ENCODE measurements at regions not wholly inside any gene's neighbourhood (a gene's known extent, or its start where the extent isn't known, plus 50 kb on each side); places are given as distances from the start of the nearest gene placed in this dataset.
A peak's percentile ranks its signal among the peaks of the same experiment; 100 is the strongest.

- H3K9ac ChIP-seq (ENCODE audit: low read length), result no peak overlapping the region
- H2AFZ ChIP-seq (ENCODE audit: insufficient read depth, low read length, poor library complexity), result no peak overlapping the region
- H3K4me2 ChIP-seq (ENCODE audit: low read length), result no peak overlapping the region
- H3K18ac ChIP-seq (ENCODE audit: low read length), result no peak overlapping the region
- H4K91ac ChIP-seq (ENCODE audit: low read depth, low read length), result no peak overlapping the region
- no peak overlapping the region for H2BK12ac ChIP-seq (ENCODE audit: low read length)
- H3K23ac ChIP-seq (ENCODE audit: low read length), result no peak overlapping the region
- H3K4ac ChIP-seq (ENCODE audit: low read depth, low read length), result no peak overlapping the region
- H4K8ac ChIP-seq (ENCODE audit: low read depth, low read length), result no peak overlapping the region
- H4K12ac ChIP-seq (ENCODE audit: low read depth, low read length), result no peak overlapping the region
- H3K79me2 ChIP-seq (ENCODE audit: control insufficient read depth, insufficient read depth, low read length, poor library complexity), result no peaks in the 10 kb centered on the region
- no CpG with 5 or more reads among the region's 7 CpGs for WGBS (ENCODE audit: extremely low coverage, insufficient coverage, insufficient read length)
- H3K27ac ChIP-seq (ENCODE audit: low read depth, low read length), result no peak overlapping the region
- H2BK5ac ChIP-seq (ENCODE audit: low read depth, low read length, poor library complexity), result no peak overlapping the region
- H3K4me1 ChIP-seq (ENCODE audit: control insufficient read depth in 1 of 2, insufficient read depth in 2 of 2, low read length in 2 of 2), result no peaks in the 10 kb centered on the region
- H3K9me3 ChIP-seq (ENCODE audit: insufficient read depth, low read depth, low read length), result peaks cover 12% of the 10 kb centered on the region
- no peaks in the 10 kb centered on the region for H3K79me1 ChIP-seq (ENCODE audit: low read length)
- no peak for DNase-seq
- no peaks in the 10 kb centered on the region for H3K36me3 ChIP-seq (ENCODE audit: control insufficient read depth in 1 of 2, insufficient read depth in 2 of 2, low read length in 2 of 2)
- H3K4me3 ChIP-seq (ENCODE audit: low read depth, low read length), result no peak overlapping the region
- no peaks in the 10 kb centered on the region for H3K27me3 ChIP-seq (ENCODE audit: insufficient read depth, low read length)
- H2BK120ac ChIP-seq (ENCODE audit: insufficient read depth, low read length, poor library complexity), result no peak overlapping the region
- no peak overlapping the region for H3K14ac ChIP-seq (ENCODE audit: low read length)
- H2AK5ac ChIP-seq (ENCODE audit: low read length), result no peak overlapping the region
Observed at GRCh38 chr1:34670982-34671381, 83.9 kb upstream of the GJB5 start.

- H3K4me3 ChIP-seq (ENCODE audit: low read depth, low read length), result no peak overlapping the region
- H3K36me3 ChIP-seq (ENCODE audit: control insufficient read depth in 1 of 2, insufficient read depth in 2 of 2, low read length in 2 of 2), result no peaks in the 10 kb centered on the region
- H3K4ac ChIP-seq (ENCODE audit: low read depth, low read length), result no peak overlapping the region
- DNase-seq, result no peak
- no peaks in the 10 kb centered on the region for H3K79me2 ChIP-seq (ENCODE audit: control insufficient read depth, insufficient read depth, low read length, poor library complexity)
- no peak overlapping the region for H3K14ac ChIP-seq (ENCODE audit: low read length)
- H3K4me1 ChIP-seq (ENCODE audit: control insufficient read depth in 1 of 2, insufficient read depth in 2 of 2, low read length in 2 of 2), result no peaks in the 10 kb centered on the region
- H2BK5ac ChIP-seq (ENCODE audit: low read depth, low read length, poor library complexity), result no peak overlapping the region
- H4K12ac ChIP-seq (ENCODE audit: low read depth, low read length), result no peak overlapping the region
- no peak overlapping the region for H2BK120ac ChIP-seq (ENCODE audit: insufficient read depth, low read length, poor library complexity)
- H3K27me3 ChIP-seq (ENCODE audit: insufficient read depth, low read length), result no peaks in the 10 kb centered on the region
- H4K8ac ChIP-seq (ENCODE audit: low read depth, low read length), result no peak overlapping the region
- H4K91ac ChIP-seq (ENCODE audit: low read depth, low read length), result no peak overlapping the region
- no peak overlapping the region for H3K23ac ChIP-seq (ENCODE audit: low read length)
- no peaks in the 10 kb centered on the region for H3K79me1 ChIP-seq (ENCODE audit: low read length)
- H2AK5ac ChIP-seq (ENCODE audit: low read length), result no peak overlapping the region
- H2AFZ ChIP-seq (ENCODE audit: insufficient read depth, low read length, poor library complexity), result no peak overlapping the region
- H3K27ac ChIP-seq (ENCODE audit: low read depth, low read length), result no peak overlapping the region
- peaks cover 12% of the 10 kb centered on the region for H3K9me3 ChIP-seq (ENCODE audit: insufficient read depth, low read depth, low read length)
- H3K4me2 ChIP-seq (ENCODE audit: low read length), result no peak overlapping the region
- H2BK12ac ChIP-seq (ENCODE audit: low read length), result no peak overlapping the region
- no peak overlapping the region for H3K9ac ChIP-seq (ENCODE audit: low read length)
- no peak overlapping the region for H3K18ac ChIP-seq (ENCODE audit: low read length)
Observed at GRCh38 chr1:34671887-34672286, 83.0 kb upstream of the GJB5 start.

- Histone ChIP-seq H3K9ac (ENCODE audit: low read length) (no peak overlapping the region), H3K4me1 (ENCODE audit: control insufficient read depth in 1 of 2, insufficient read depth in 2 of 2, low read length in 2 of 2) (no peaks in the 10 kb centered on the region), H3K27ac (ENCODE audit: low read depth, low read length) (no peak overlapping the region), H3K36me3 (ENCODE audit: control insufficient read depth in 1 of 2, insufficient read depth in 2 of 2, low read length in 2 of 2) (no peaks in the 10 kb centered on the region), H2BK12ac (ENCODE audit: low read length) (no peak overlapping the region), H4K8ac (ENCODE audit: low read depth, low read length) (no peak overlapping the region), H3K4ac (ENCODE audit: low read depth, low read length) (no peak overlapping the region), H4K91ac (ENCODE audit: low read depth, low read length) (no peak overlapping the region), H3K4me2 (ENCODE audit: low read length) (no peak overlapping the region), H3K18ac (ENCODE audit: low read length) (no peak overlapping the region), H2BK120ac (ENCODE audit: insufficient read depth, low read length, poor library complexity) (no peak overlapping the region), H3K14ac (ENCODE audit: low read length) (no peak overlapping the region), H3K23ac (ENCODE audit: low read length) (no peak overlapping the region), H3K9me3 (ENCODE audit: insufficient read depth, low read depth, low read length) (peaks cover 2% of the 10 kb centered on the region), H3K79me1 (ENCODE audit: low read length) (no peaks in the 10 kb centered on the region), H4K12ac (ENCODE audit: low read depth, low read length) (no peak overlapping the region), H3K27me3 (ENCODE audit: insufficient read depth, low read length) (no peaks in the 10 kb centered on the region), H2BK5ac (ENCODE audit: low read depth, low read length, poor library complexity) (no peak overlapping the region), H3K79me2 (ENCODE audit: control insufficient read depth, insufficient read depth, low read length, poor library complexity) (no peaks in the 10 kb centered on the region), H2AFZ (ENCODE audit: insufficient read depth, low read length, poor library complexity) (no peak overlapping the region), H2AK5ac (ENCODE audit: low read length) (no peak overlapping the region), H3K4me3 (ENCODE audit: low read depth, low read length) (no peak overlapping the region)
- WGBS (ENCODE audit: extremely low coverage, insufficient coverage, insufficient read length), result no CpG with 5 or more reads among the region's 2 CpGs
- DNase-seq, result peak; percentile 63 to 82
Observed at GRCh38 chr1:34681480-34682451, 73.1 kb upstream of the GJB5 start.

GRCh38 chr1:34682452-34683223 is 72.2 kb upstream of the GJB5 start:
- Histone ChIP-seq H3K27ac (ENCODE audit: low read depth, low read length) (no peak overlapping the region), H2BK12ac (ENCODE audit: low read length) (no peak overlapping the region), H3K36me3 (ENCODE audit: control insufficient read depth in 1 of 2, insufficient read depth in 2 of 2, low read length in 2 of 2) (no peaks in the 10 kb centered on the region), H2AK5ac (ENCODE audit: low read length) (no peak overlapping the region), H2AFZ (ENCODE audit: insufficient read depth, low read length, poor library complexity) (no peak overlapping the region), H3K79me2 (ENCODE audit: control insufficient read depth, insufficient read depth, low read length, poor library complexity) (no peaks in the 10 kb centered on the region), H3K4me2 (ENCODE audit: low read length) (no peak overlapping the region), H3K4ac (ENCODE audit: low read depth, low read length) (no peak overlapping the region), H2BK120ac (ENCODE audit: insufficient read depth, low read length, poor library complexity) (no peak overlapping the region), H3K23ac (ENCODE audit: low read length) (no peak overlapping the region), H4K91ac (ENCODE audit: low read depth, low read length) (no peak overlapping the region), H3K79me1 (ENCODE audit: low read length) (no peaks in the 10 kb centered on the region), H4K12ac (ENCODE audit: low read depth, low read length) (no peak overlapping the region), H3K14ac (ENCODE audit: low read length) (no peak overlapping the region), H3K9me3 (ENCODE audit: insufficient read depth, low read depth, low read length) (peaks cover 2% of the 10 kb centered on the region), H3K4me3 (ENCODE audit: low read depth, low read length) (no peak overlapping the region), H3K9ac (ENCODE audit: low read length) (no peak overlapping the region), H3K18ac (ENCODE audit: low read length) (no peak overlapping the region), H2BK5ac (ENCODE audit: low read depth, low read length, poor library complexity) (no peak overlapping the region), H3K4me1 (ENCODE audit: control insufficient read depth in 1 of 2, insufficient read depth in 2 of 2, low read length in 2 of 2) (no peaks in the 10 kb centered on the region), H3K27me3 (ENCODE audit: insufficient read depth, low read length) (no peaks in the 10 kb centered on the region), H4K8ac (ENCODE audit: low read depth, low read length) (no peak overlapping the region)
- DNase-seq, result no peak
- no CpG with 5 or more reads among the region's 5 CpGs for WGBS (ENCODE audit: extremely low coverage, insufficient coverage, insufficient read length)
